ENCODE measurements at regions not wholly inside any gene's neighbourhood (a gene's known extent, or its start where the extent isn't known, plus 50 kb on each side); places are given as distances from the start of the nearest gene placed in this dataset.

DNA sequence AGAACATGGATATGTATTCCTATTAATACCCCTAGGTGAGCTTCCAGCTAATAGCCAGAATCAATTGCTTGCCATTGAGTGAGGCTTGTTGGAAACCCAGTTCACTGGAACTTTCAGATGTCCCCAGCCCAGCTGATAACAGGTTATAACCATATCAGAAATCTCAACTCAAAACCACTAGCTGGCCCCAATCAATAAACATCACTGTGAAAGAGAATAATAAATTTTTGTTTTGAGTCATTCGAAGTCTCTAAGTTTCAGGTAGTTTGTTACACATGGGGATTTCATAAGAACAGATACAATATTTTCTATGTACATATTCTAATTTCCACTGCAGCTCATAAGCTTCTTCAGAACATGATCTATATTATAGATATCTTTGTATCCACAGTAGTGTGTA, 162.9 kb upstream of the SNX7 start (continued):
- TF ChIP-seq, protein P1, sequence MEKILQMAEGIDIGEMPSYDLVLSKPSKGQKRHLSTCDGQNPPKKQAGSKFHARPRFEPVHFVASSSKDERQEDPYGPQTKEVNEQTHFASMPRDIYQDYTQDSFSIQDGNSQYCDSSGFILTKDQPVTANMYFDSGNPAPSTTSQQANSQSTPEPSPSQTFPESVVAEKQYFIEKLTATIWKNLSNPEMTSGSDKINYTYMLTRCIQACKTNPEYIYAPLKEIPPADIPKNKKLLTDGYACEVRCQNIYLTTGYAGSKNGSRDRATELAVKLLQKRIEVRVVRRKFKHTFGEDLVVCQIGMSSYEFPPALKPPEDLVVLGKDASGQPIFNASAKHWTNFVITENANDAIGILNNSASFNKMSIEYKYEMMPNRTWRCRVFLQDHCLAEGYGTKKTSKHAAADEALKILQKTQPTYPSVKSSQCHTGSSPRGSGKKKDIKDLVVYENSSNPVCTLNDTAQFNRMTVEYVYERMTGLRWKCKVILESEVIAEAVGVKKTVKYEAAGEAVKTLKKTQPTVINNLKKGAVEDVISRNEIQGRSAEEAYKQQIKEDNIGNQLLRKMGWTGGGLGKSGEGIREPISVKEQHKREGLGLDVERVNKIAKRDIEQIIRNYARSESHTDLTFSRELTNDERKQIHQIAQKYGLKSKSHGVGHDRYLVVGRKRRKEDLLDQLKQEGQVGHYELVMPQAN (conservative IDR thresholded peaks at IDR 0.05) = no peak
- TF ChIP-seq, protein P2, sequence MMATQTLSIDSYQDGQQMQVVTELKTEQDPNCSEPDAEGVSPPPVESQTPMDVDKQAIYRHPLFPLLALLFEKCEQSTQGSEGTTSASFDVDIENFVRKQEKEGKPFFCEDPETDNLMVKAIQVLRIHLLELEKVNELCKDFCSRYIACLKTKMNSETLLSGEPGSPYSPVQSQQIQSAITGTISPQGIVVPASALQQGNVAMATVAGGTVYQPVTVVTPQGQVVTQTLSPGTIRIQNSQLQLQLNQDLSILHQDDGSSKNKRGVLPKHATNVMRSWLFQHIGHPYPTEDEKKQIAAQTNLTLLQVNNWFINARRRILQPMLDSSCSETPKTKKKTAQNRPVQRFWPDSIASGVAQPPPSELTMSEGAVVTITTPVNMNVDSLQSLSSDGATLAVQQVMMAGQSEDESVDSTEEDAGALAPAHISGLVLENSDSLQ (IDR thresholded peaks at IDR 0.05) = no peak
- no peak for TF ChIP-seq STAT3 (IDR thresholded peaks at IDR 0.05; ENCODE audit: low read depth, low read length)
- no peak for TF ChIP-seq MYC (IDR thresholded peaks at IDR 0.05; ENCODE audit: insufficient read depth, insufficient read length, insufficient replicate concordance, low read length, severe bottlenecking)
- no peak for TF ChIP-seq MEF2A (IDR thresholded peaks at IDR 0.05; ENCODE audit: insufficient read depth, low read depth, low read length)
- TF ChIP-seq FOS (IDR thresholded peaks at IDR 0.05; ENCODE audit: borderline replicate concordance, extremely low read depth, insufficient read length) = no peak
- 0 out of 4 replicates have a peak, but pooled peaks of 1 of the 2 experiments have one; percentile 23 for TF ChIP-seq EP300 (IDR thresholded peaks at IDR 0.05; ENCODE audit: borderline replicate concordance in 1 of 2, control insufficient read depth in 1 of 2, low read depth in 2 of 2, low read length in 2 of 2)
- TF ChIP-seq, protein P3, sequence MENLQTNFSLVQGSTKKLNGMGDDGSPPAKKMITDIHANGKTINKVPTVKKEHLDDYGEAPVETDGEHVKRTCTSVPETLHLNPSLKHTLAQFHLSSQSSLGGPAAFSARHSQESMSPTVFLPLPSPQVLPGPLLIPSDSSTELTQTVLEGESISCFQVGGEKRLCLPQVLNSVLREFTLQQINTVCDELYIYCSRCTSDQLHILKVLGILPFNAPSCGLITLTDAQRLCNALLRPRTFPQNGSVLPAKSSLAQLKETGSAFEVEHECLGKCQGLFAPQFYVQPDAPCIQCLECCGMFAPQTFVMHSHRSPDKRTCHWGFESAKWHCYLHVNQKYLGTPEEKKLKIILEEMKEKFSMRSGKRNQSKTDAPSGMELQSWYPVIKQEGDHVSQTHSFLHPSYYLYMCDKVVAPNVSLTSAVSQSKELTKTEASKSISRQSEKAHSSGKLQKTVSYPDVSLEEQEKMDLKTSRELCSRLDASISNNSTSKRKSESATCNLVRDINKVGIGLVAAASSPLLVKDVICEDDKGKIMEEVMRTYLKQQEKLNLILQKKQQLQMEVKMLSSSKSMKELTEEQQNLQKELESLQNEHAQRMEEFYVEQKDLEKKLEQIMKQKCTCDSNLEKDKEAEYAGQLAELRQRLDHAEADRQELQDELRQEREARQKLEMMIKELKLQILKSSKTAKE (IDR thresholded peaks at IDR 0.05; ENCODE audit: low read depth, poor library complexity, severe bottlenecking) = peak; percentile 7

Data from GM12878 (cell line).